Prostate gland (tissue), 2 donors: ENCODE measurements at regions not wholly inside any gene's neighbourhood (a gene's known extent, or its start where the extent isn't known, plus 50 kb on each side); places are given as distances from the start of the nearest gene placed in this dataset.

Experiments
- POLR2AphosphoS5 ChIP-seq: sonication (generic); formaldehyde crosslinking; IDR thresholded peaks from one replicate; pipeline ENCODE4 v1.6.1; 2017; ENCODE audit warnings: antibody characterized with exemption
- TF ChIP-seq, protein P1 (sequence below), 4 experiments: fragments of 200-600 bp in 2 of 4; fragments of 450-650 bp in 2 of 4; sonication (generic) in 2 of 4; IDR thresholded peaks; 1 replicate in 3 of 4; 2 replicates in 1 of 4; pipeline ENCODE4 v1.5.1; 2016 to 2019; ENCODE audit warnings: antibody characterized with exemption in 4 of 4, mild to moderate bottlenecking in 2 of 4, moderate library complexity in 2 of 4

- TF ChIP-seq POLR2AphosphoS5: no peak
- TF ChIP-seq, protein P1, sequence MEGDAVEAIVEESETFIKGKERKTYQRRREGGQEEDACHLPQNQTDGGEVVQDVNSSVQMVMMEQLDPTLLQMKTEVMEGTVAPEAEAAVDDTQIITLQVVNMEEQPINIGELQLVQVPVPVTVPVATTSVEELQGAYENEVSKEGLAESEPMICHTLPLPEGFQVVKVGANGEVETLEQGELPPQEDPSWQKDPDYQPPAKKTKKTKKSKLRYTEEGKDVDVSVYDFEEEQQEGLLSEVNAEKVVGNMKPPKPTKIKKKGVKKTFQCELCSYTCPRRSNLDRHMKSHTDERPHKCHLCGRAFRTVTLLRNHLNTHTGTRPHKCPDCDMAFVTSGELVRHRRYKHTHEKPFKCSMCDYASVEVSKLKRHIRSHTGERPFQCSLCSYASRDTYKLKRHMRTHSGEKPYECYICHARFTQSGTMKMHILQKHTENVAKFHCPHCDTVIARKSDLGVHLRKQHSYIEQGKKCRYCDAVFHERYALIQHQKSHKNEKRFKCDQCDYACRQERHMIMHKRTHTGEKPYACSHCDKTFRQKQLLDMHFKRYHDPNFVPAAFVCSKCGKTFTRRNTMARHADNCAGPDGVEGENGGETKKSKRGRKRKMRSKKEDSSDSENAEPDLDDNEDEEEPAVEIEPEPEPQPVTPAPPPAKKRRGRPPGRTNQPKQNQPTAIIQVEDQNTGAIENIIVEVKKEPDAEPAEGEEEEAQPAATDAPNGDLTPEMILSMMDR (IDR thresholded peaks at IDR 0.05): no peak
Observed at GRCh38 chr10:117899181-117899683, 147.5 kb downstream of the RAB11FIP2 start.
